H9 (cell line): ENCODE measurements at regions not wholly inside any gene's neighbourhood (a gene's known extent, or its start where the extent isn't known, plus 50 kb on each side); places are given as distances from the start of the nearest gene placed in this dataset.

Source experiments
- DNase-seq: peaks from one replicate; pipeline ENCODE4 v3.0.0-alpha.2; 2017
- H2AFZ ChIP-seq: one replicate; pipeline ENCODE4 v1.6.1; 2013; ENCODE audit warnings: mild to moderate bottlenecking, low read length, control low read depth, moderate library complexity
- H2AK5ac ChIP-seq: 2 replicates; pipeline ENCODE4 v1.6.1; 2013; ENCODE audit warnings: low read length, control low read depth, mixed read lengths; ENCODE audit not compliant: insufficient read length
- H2BK120ac ChIP-seq: one replicate; pipeline ENCODE4 v1.6.1; 2013; ENCODE audit warnings: low read depth, mild to moderate bottlenecking, low read length, control low read depth, inconsistent platforms; ENCODE audit not compliant: poor library complexity, severe bottlenecking
- H2BK12ac ChIP-seq: 2 replicates; pipeline ENCODE4 v1.6.1; 2013; ENCODE audit warnings: low read length, control low read depth, mixed read lengths, low read depth; ENCODE audit not compliant: insufficient read length
- H2BK15ac ChIP-seq: 2 replicates; pipeline ENCODE4 v1.6.1; 2013; ENCODE audit warnings: low read depth, low read length, control low read depth
- H2BK20ac ChIP-seq: one replicate; pipeline ENCODE4 v1.6.1; 2013; ENCODE audit warnings: low read depth, mild to moderate bottlenecking, low read length, control low read depth, inconsistent platforms; ENCODE audit not compliant: poor library complexity, severe bottlenecking
- H2BK5ac ChIP-seq: 2 replicates; pipeline ENCODE4 v1.6.1; 2013; ENCODE audit warnings: low read length, control low read depth, mixed read lengths; ENCODE audit not compliant: insufficient read length
- H3K14ac ChIP-seq: 2 replicates; pipeline ENCODE4 v1.6.1; 2013; ENCODE audit warnings: low read length, control low read depth; ENCODE audit not compliant: insufficient read depth
- H3K18ac ChIP-seq: 2 replicates; pipeline ENCODE4 v1.6.1; 2013; ENCODE audit warnings: low read depth, mild to moderate bottlenecking, mixed read lengths, low read length, control low read depth; ENCODE audit not compliant: insufficient read length
- H3K23ac ChIP-seq: 2 replicates; pipeline ENCODE4 v1.6.1; 2013; ENCODE audit warnings: low read length, control low read depth, mixed read lengths, low read depth; ENCODE audit not compliant: insufficient read length
- H3K23me2 ChIP-seq: 2 replicates; pipeline ENCODE4 v1.6.1; 2013; ENCODE audit warnings: low read depth, mild to moderate bottlenecking, mixed read lengths, low read length, control low read depth; ENCODE audit not compliant: insufficient read length, poor library complexity, severe bottlenecking
- H3K27ac ChIP-seq: 2 replicates; pipeline ENCODE4 v1.5.1; 2013; ENCODE audit warnings: low read length, control low read depth, mixed read lengths, low read depth; ENCODE audit not compliant: insufficient read length
- H3K27me3 ChIP-seq: 2 replicates; pipeline ENCODE4 v1.6.1; 2013; ENCODE audit warnings: low read length, control low read depth, inconsistent platforms; ENCODE audit not compliant: insufficient read depth
- H3K4ac ChIP-seq: 2 replicates; pipeline ENCODE4 v1.6.1; 2013; ENCODE audit warnings: low read depth, mild to moderate bottlenecking, control low read depth, inconsistent platforms, low read length, moderate library complexity
- H3K4me1 ChIP-seq: 2 replicates; pipeline ENCODE4 v1.6.1; 2013; ENCODE audit warnings: low read length, control low read depth, inconsistent platforms; ENCODE audit not compliant: insufficient read depth
- H3K4me2 ChIP-seq: 2 replicates; pipeline ENCODE4 v1.6.1; 2013; ENCODE audit warnings: low read length, control low read depth, mixed read lengths; ENCODE audit not compliant: insufficient read length, insufficient read depth
- H3K56ac ChIP-seq: 2 replicates; pipeline ENCODE4 v1.6.1; 2013; ENCODE audit warnings: low read depth, mild to moderate bottlenecking, mixed read lengths, low read length, control low read depth; ENCODE audit not compliant: insufficient read length
- H3K79me1 ChIP-seq: 2 replicates; pipeline ENCODE4 v1.6.1; 2013; ENCODE audit warnings: low read depth, mild to moderate bottlenecking, moderate library complexity, low read length, control low read depth, inconsistent platforms; ENCODE audit not compliant: insufficient read depth, poor library complexity, severe bottlenecking
- H3K79me2 ChIP-seq: 2 replicates; pipeline ENCODE4 v1.6.1; 2013; ENCODE audit warnings: low read length, control low read depth, inconsistent platforms; ENCODE audit not compliant: insufficient read depth
- H3K9ac ChIP-seq: 2 replicates; pipeline ENCODE4 v1.6.1; 2013; ENCODE audit warnings: low read length, control low read depth, mixed read lengths; ENCODE audit not compliant: insufficient read length; ENCODE audit errors: extremely low read depth
- H3K9me3 ChIP-seq: one replicate; pipeline ENCODE4 v1.6.1; 2013; ENCODE audit warnings: low read depth, low read length, inconsistent platforms; ENCODE audit not compliant: control insufficient read depth
- H3T11ph ChIP-seq: one replicate; pipeline ENCODE4 v1.6.1; 2013; ENCODE audit warnings: mild to moderate bottlenecking, low read length, control low read depth, inconsistent platforms
- H4K20me1 ChIP-seq: one replicate; pipeline ENCODE4 v1.6.1; 2013; ENCODE audit not compliant: control insufficient read depth, insufficient read length, insufficient read depth
- H4K5ac ChIP-seq: 2 replicates; pipeline ENCODE4 v1.6.1; 2013; ENCODE audit warnings: low read depth, mild to moderate bottlenecking, mixed read lengths, low read length, control low read depth; ENCODE audit not compliant: insufficient read length
- H4K8ac ChIP-seq: replicated peaks from 2 replicates; pipeline ENCODE4 v1.6.1; 2013; ENCODE audit warnings: low read length, control low read depth, mixed read lengths, low read depth; ENCODE audit not compliant: insufficient read length
- H4K91ac ChIP-seq: 2 replicates; pipeline ENCODE4 v1.6.1; 2013; ENCODE audit warnings: low read depth, mild to moderate bottlenecking, moderate library complexity, mixed read lengths, low read length, control low read depth; ENCODE audit not compliant: insufficient read length
- H3K27ac Mint-ChIP-seq, 3 experiments: 2 replicates in 2 of 3; 3 replicates in 1 of 3; pipeline ENCODE4 v1.8.0; 2020 to 2021; ENCODE audit warnings: mixed read lengths in 3 of 3, mild to moderate bottlenecking in 1 of 3, moderate library complexity in 1 of 3
- H3K27me3 Mint-ChIP-seq: 2 replicates; pipeline ENCODE4 v1.8.0; 2021; ENCODE audit warnings: low read depth, mild to moderate bottlenecking, moderate library complexity, mixed read lengths
- H3K36me3 Mint-ChIP-seq, 3 experiments: 2 replicates in 2 of 3; 3 replicates in 1 of 3; pipeline ENCODE4 v1.8.0; 2020 to 2021; ENCODE audit warnings: low read depth in 3 of 3, mixed read lengths in 3 of 3; ENCODE audit not compliant: insufficient read depth in 1 of 3
- H3K4me1 Mint-ChIP-seq, 2 experiments: 2 replicates each; pipeline ENCODE4 v1.8.0; 2020; ENCODE audit warnings: mixed read lengths in 2 of 2
- H3K4me3 Mint-ChIP-seq, 2 experiments: 2 replicates in 1 of 2; 3 replicates in 1 of 2; pipeline ENCODE4 v1.8.0; 2020 to 2021; ENCODE audit warnings: mild to moderate bottlenecking in 2 of 2, mixed read lengths in 2 of 2, moderate library complexity in 1 of 2
- H3K9me3 Mint-ChIP-seq, 2 experiments: 2 replicates in 1 of 2; 3 replicates in 1 of 2; pipeline ENCODE4 v1.8.0; 2020; ENCODE audit warnings: mild to moderate bottlenecking in 2 of 2, mixed read lengths in 2 of 2, moderate library complexity in 1 of 2
- CTCF ChIP-seq: fragments of 200-600 bp; sonication (generic); conservative IDR thresholded peaks from 3 replicates; pipeline ENCODE4 v1.8.0; 2021; ENCODE audit warnings: antibody characterized with exemption, mild to moderate bottlenecking
- WGBS: extraction: QIAGEN DNeasy Blood & Tissue Kit; methylation state at CpG from one replicate; pipeline ENCODE4 v1.1.7; 2013; ENCODE audit warnings: missing lambda C conversion rate, low lambda C conversion rate, mixed read lengths; ENCODE audit not compliant: insufficient read length; ENCODE audit errors: extremely low coverage; 5-methylcytosine and 5-hydroxymethylcytosine counted together

- Histone ChIP-seq H3K56ac (no peak overlapping the region), H4K8ac (no peak overlapping the region), H2AFZ (no peak overlapping the region), H3K27ac (no peak overlapping the region), H3K18ac (no peak overlapping the region), H2BK20ac (no peak overlapping the region), H3K4me2 (no peak overlapping the region), H2BK120ac (no peak overlapping the region), H3K23ac (no peak overlapping the region), H2BK15ac (no peak overlapping the region), H3K23me2 (no peaks in the 10 kb centered on the region), H4K5ac (no peak overlapping the region), H3K79me2 (no peaks in the 10 kb centered on the region), H3K4me1 (no peaks in the 10 kb centered on the region), H3T11ph (no peak overlapping the region), H4K91ac (no peak overlapping the region), H3K9me3 (no peaks in the 10 kb centered on the region), H3K4ac (no peak overlapping the region), H3K27me3 (no peaks in the 10 kb centered on the region), H2BK12ac (no peak overlapping the region), H3K9ac (no peak overlapping the region), H2AK5ac (no peak overlapping the region), H2BK5ac (no peak overlapping the region), H3K14ac (no peak overlapping the region), H4K20me1 (no peaks in the 10 kb centered on the region), H3K79me1 (no peaks in the 10 kb centered on the region)
- no peak overlapping the region for H3K4me3 Mint-ChIP-seq
- no peaks in the 10 kb centered on the region for H3K27me3 Mint-ChIP-seq
- TF ChIP-seq CTCF: no peak
- WGBS: no CpG with 5 or more reads among the region's 6 CpGs
- H3K36me3 Mint-ChIP-seq: peaks cover 0 to 7% (median 3%) of the 10 kb centered on the region in 3 experiments; a peak in 4 of 7 replicates
- no peak for DNase-seq
- peaks cover 2 to 3% of the 10 kb centered on the region in 2 experiments; a peak in 2 of 5 replicates for H3K9me3 Mint-ChIP-seq
- H3K4me1 Mint-ChIP-seq: no peaks in the 10 kb centered on the region
- no peak overlapping the region for H3K27ac Mint-ChIP-seq
These were observed 510.4 kb upstream of the ADGRL2 start for GRCh38 chr1:81290326-81290725.
